Stomach smooth muscle (tissue), 2 donors: ENCODE measurements at regions not wholly inside any gene's neighbourhood (a gene's known extent, or its start where the extent isn't known, plus 50 kb on each side); places are given as distances from the start of the nearest gene placed in this dataset.

Source experiments
- H3K27ac ChIP-seq: one replicate; pipeline ENCODE4 v1.7.0; 2013; ENCODE audit warnings: mild to moderate bottlenecking, low read length, inconsistent platforms
- H3K27me3 ChIP-seq, 2 donors: one replicate each; pipeline ENCODE4 v1.7.0; 2013; ENCODE audit warnings: low read length in 2 of 2; ENCODE audit not compliant: insufficient read depth in 2 of 2, control insufficient read depth in 1 of 2
- H3K36me3 ChIP-seq, 2 donors: one replicate each; pipeline ENCODE4 v1.7.0; 2013; ENCODE audit warnings: low read length in 2 of 2; ENCODE audit not compliant: control insufficient read depth in 2 of 2, insufficient read depth in 2 of 2
- H3K4me1 ChIP-seq: one replicate; pipeline ENCODE4 v1.7.0; 2013; ENCODE audit warnings: low read length; ENCODE audit not compliant: control insufficient read depth, insufficient read depth
- H3K4me3 ChIP-seq, 2 donors: one replicate each; pipeline ENCODE4 v1.7.0; 2013; ENCODE audit warnings: low read length in 2 of 2
- H3K9ac ChIP-seq, 2 donors: one replicate each; pipeline ENCODE4 v1.7.0; 2013; ENCODE audit warnings: low read length in 2 of 2, mild to moderate bottlenecking in 1 of 2
- H3K9me3 ChIP-seq, 2 donors: one replicate each; pipeline ENCODE4 v1.7.0; 2013; ENCODE audit warnings: low read length in 2 of 2; ENCODE audit not compliant: control insufficient read depth in 2 of 2
- donor health status: healthy.
- donor health status: Pancreatic carcinoma.

- H3K4me1 ChIP-seq, result no peaks in the 10 kb centered on the region
- H3K9me3 ChIP-seq, result peaks cover 0 to 2% of the 10 kb centered on the region in 2 donors
- no peaks in the 10 kb centered on the region for H3K36me3 ChIP-seq
- H3K9ac ChIP-seq, result no peak overlapping the region
- H3K27ac ChIP-seq, result no peak overlapping the region
- no peak overlapping the region for H3K4me3 ChIP-seq
- no peaks in the 10 kb centered on the region for H3K27me3 ChIP-seq
These were observed 2403.7 kb upstream of the C9orf72 start for GRCh38 chr9:29976981-29977380.

GRCh38 chr9:29981013-29981412 lies 2403.4 kb upstream of the ACO1 start:
- Histone ChIP-seq H3K9ac (no peak overlapping the region), H3K27me3 (no peaks in the 10 kb centered on the region), H3K36me3 (no peaks in the 10 kb centered on the region), H3K4me3 (no peak overlapping the region), H3K4me1 (no peaks in the 10 kb centered on the region), H3K27ac (no peak overlapping the region), H3K9me3 (peaks cover 0 to 2% of the 10 kb centered on the region in 2 donors)

GRCh38 chr9:29999645-30000044 lies 2384.8 kb upstream of the ACO1 start:
- no peaks in the 10 kb centered on the region for H3K4me1 ChIP-seq
- peaks cover 0 to 2% of the 10 kb centered on the region in 2 donors for H3K9me3 ChIP-seq
- no peak overlapping the region for H3K27ac ChIP-seq
- no peaks in the 10 kb centered on the region for H3K36me3 ChIP-seq
- no peaks in the 10 kb centered on the region for H3K27me3 ChIP-seq
- no peak overlapping the region for H3K9ac ChIP-seq
- no peak overlapping the region for H3K4me3 ChIP-seq

GRCh38 chr9:30010691-30011090 lies 2373.8 kb upstream of the ACO1 start:
- Histone ChIP-seq H3K9me3 (no peaks in the 10 kb centered on the region), H3K27me3 (no peaks in the 10 kb centered on the region), H3K9ac (no peak overlapping the region), H3K27ac (no peak overlapping the region), H3K4me3 (no peak overlapping the region), H3K4me1 (no peaks in the 10 kb centered on the region), H3K36me3 (no peaks in the 10 kb centered on the region)

- H3K27ac ChIP-seq, result no peak overlapping the region
- H3K27me3 ChIP-seq, result no peaks in the 10 kb centered on the region
- H3K36me3 ChIP-seq, result no peaks in the 10 kb centered on the region
- no peaks in the 10 kb centered on the region for H3K9me3 ChIP-seq
- no peaks in the 10 kb centered on the region for H3K4me1 ChIP-seq
- H3K9ac ChIP-seq, result no peak overlapping the region
- no peak overlapping the region for H3K4me3 ChIP-seq
These were observed 2371.8 kb upstream of the ACO1 start for GRCh38 chr9:30012622-30013021.

GRCh38 chr9:30015073-30015472 lies 2369.4 kb upstream of the ACO1 start:
- Histone ChIP-seq H3K9ac (no peak overlapping the region), H3K4me3 (no peak overlapping the region), H3K9me3 (no peaks in the 10 kb centered on the region), H3K27me3 (no peaks in the 10 kb centered on the region), H3K4me1 (no peaks in the 10 kb centered on the region), H3K27ac (no peak overlapping the region), H3K36me3 (no peaks in the 10 kb centered on the region)

- no peak overlapping the region for H3K27ac ChIP-seq
- H3K9me3 ChIP-seq, result no peaks in the 10 kb centered on the region
- H3K9ac ChIP-seq, result no peak overlapping the region
- no peak overlapping the region for H3K4me3 ChIP-seq
- no peaks in the 10 kb centered on the region for H3K36me3 ChIP-seq
- H3K27me3 ChIP-seq, result no peaks in the 10 kb centered on the region
- H3K4me1 ChIP-seq, result no peaks in the 10 kb centered on the region
These were observed 2364.3 kb upstream of the ACO1 start for GRCh38 chr9:30020161-30020560.

GRCh38 chr9:30035761-30036160 lies 2348.7 kb upstream of the ACO1 start:
- no peak overlapping the region for H3K4me3 ChIP-seq
- H3K36me3 ChIP-seq, result no peaks in the 10 kb centered on the region
- no peak overlapping the region for H3K27ac ChIP-seq
- no peaks in the 10 kb centered on the region for H3K9me3 ChIP-seq
- H3K27me3 ChIP-seq, result no peaks in the 10 kb centered on the region
- H3K9ac ChIP-seq, result no peak overlapping the region
- H3K4me1 ChIP-seq, result no peaks in the 10 kb centered on the region

- Histone ChIP-seq H3K27me3 (no peaks in the 10 kb centered on the region), H3K4me3 (no peak overlapping the region), H3K9me3 (no peaks in the 10 kb centered on the region), H3K9ac (no peak overlapping the region), H3K27ac (no peak overlapping the region), H3K4me1 (no peaks in the 10 kb centered on the region), H3K36me3 (no peaks in the 10 kb centered on the region)
These were observed 2347.9 kb upstream of the ACO1 start for GRCh38 chr9:30036558-30036957.

- no peak overlapping the region for H3K4me3 ChIP-seq
- no peaks in the 10 kb centered on the region for H3K9me3 ChIP-seq
- no peaks in the 10 kb centered on the region for H3K4me1 ChIP-seq
These were observed 2344.7 kb upstream of the ACO1 start for GRCh38 chr9:30039712-30040111.

GRCh38 chr9:30048396-30048795 lies 2336.0 kb upstream of the ACO1 start:
- Histone ChIP-seq H3K4me1 (no peaks in the 10 kb centered on the region), H3K4me3 (no peak overlapping the region), H3K9me3 (no peaks in the 10 kb centered on the region), H3K27me3 (no peaks in the 10 kb centered on the region), H3K9ac (no peak overlapping the region), H3K36me3 (no peaks in the 10 kb centered on the region), H3K27ac (no peak overlapping the region)

More at GRCh38 chr9:30039712-30040111, 2344.7 kb upstream of the ACO1 start:
- Histone ChIP-seq H3K27me3 (no peaks in the 10 kb centered on the region), H3K36me3 (no peaks in the 10 kb centered on the region), H3K27ac (no peak overlapping the region), H3K9ac (no peak overlapping the region)
